Neuronal stem cell (in vitro differentiated cells): ENCODE measurements at regions not wholly inside any gene's neighbourhood (a gene's known extent, or its start where the extent isn't known, plus 50 kb on each side); places are given as distances from the start of the nearest gene placed in this dataset.

Source experiments
- DNase-seq: peaks from one replicate; pipeline ENCODE4 v3.0.0-alpha.2; 2013; ENCODE audit warnings: low spot score
- H2AFZ ChIP-seq: one replicate; pipeline ENCODE4 v1.6.1; 2013; ENCODE audit warnings: mild to moderate bottlenecking, low read length, inconsistent platforms
- H2AK5ac ChIP-seq: 2 replicates; pipeline ENCODE4 v1.6.1; 2013; ENCODE audit warnings: low read depth, mild to moderate bottlenecking, inconsistent platforms, low read length, moderate library complexity, mixed read lengths
- H2BK120ac ChIP-seq: 2 replicates; pipeline ENCODE4 v1.6.1; 2013; ENCODE audit warnings: low read depth, mild to moderate bottlenecking, inconsistent platforms, low read length, moderate library complexity, mixed read lengths
- H2BK12ac ChIP-seq: one replicate; pipeline ENCODE4 v1.6.1; 2013; ENCODE audit warnings: low read length, inconsistent platforms
- H2BK15ac ChIP-seq: 2 replicates; pipeline ENCODE4 v1.6.1; 2013; ENCODE audit warnings: mild to moderate bottlenecking, low read length, inconsistent platforms, mixed read lengths
- H2BK5ac ChIP-seq: one replicate; pipeline ENCODE4 v1.6.1; 2013; ENCODE audit warnings: inconsistent platforms, mild to moderate bottlenecking, low read length, moderate library complexity
- H3K14ac ChIP-seq: one replicate; pipeline ENCODE4 v1.6.1; 2013; ENCODE audit warnings: low read length, inconsistent platforms
- H3K18ac ChIP-seq: 2 replicates; pipeline ENCODE4 v1.6.1; 2013; ENCODE audit warnings: low read length, inconsistent platforms
- H3K23ac ChIP-seq: 2 replicates; pipeline ENCODE4 v1.6.1; 2013; ENCODE audit warnings: low read depth, mild to moderate bottlenecking, mixed read lengths, low read length, inconsistent platforms; ENCODE audit not compliant: poor library complexity
- H3K27ac ChIP-seq: replicated peaks from 3 replicates; pipeline ENCODE4 v1.5.1; 2013; ENCODE audit warnings: low read length, inconsistent platforms
- H3K27me3 ChIP-seq, 3 experiments: 2 replicates each; pipeline ENCODE4 v1.6.1; 2013; ENCODE audit warnings: low read length in 3 of 3, mild to moderate bottlenecking in 2 of 3, inconsistent platforms in 1 of 3, low read depth in 1 of 3, mixed read lengths in 1 of 3, moderate library complexity in 1 of 3; ENCODE audit not compliant: control insufficient read depth in 3 of 3, insufficient read depth in 3 of 3
- H3K36me3 ChIP-seq, 2 donors: replicated peaks in 1 of 2; 2 replicates each; pipeline ENCODE4 v1.6.1; 2013; ENCODE audit warnings: low read length in 2 of 2; ENCODE audit not compliant: control insufficient read depth in 2 of 2, insufficient read depth in 2 of 2
- H3K4ac ChIP-seq: 2 replicates; pipeline ENCODE4 v1.6.1; 2013; ENCODE audit warnings: inconsistent platforms, mild to moderate bottlenecking, low read length, moderate library complexity
- H3K4me1 ChIP-seq, 2 donors: 1 replicate in 1 of 2; 2 replicates in 1 of 2; pipeline ENCODE4 v1.6.1; 2013; ENCODE audit warnings: low read length in 2 of 2, low read depth in 1 of 2; ENCODE audit not compliant: control insufficient read depth in 2 of 2, insufficient read depth in 1 of 2
- H3K4me2 ChIP-seq: one replicate; pipeline ENCODE4 v1.6.1; 2013; ENCODE audit warnings: mild to moderate bottlenecking, low read length, inconsistent platforms; ENCODE audit not compliant: insufficient read depth, poor library complexity, severe bottlenecking
- H3K4me3 ChIP-seq, 2 donors: 2 replicates each; pipeline ENCODE4 v1.5.1; 2013; ENCODE audit warnings: low read length in 2 of 2, mild to moderate bottlenecking in 2 of 2, inconsistent platforms in 1 of 2, moderate library complexity in 1 of 2
- H3K79me1 ChIP-seq: one replicate; pipeline ENCODE4 v1.6.1; 2013; ENCODE audit warnings: low read depth, mild to moderate bottlenecking, inconsistent platforms, low read length, moderate library complexity
- H3K9ac ChIP-seq: one replicate; pipeline ENCODE4 v1.6.1; 2013; ENCODE audit warnings: mild to moderate bottlenecking, low read depth, low read length, inconsistent platforms; ENCODE audit not compliant: poor library complexity
- H3K9me3 ChIP-seq, 2 donors: replicated peaks in 1 of 2; 2 replicates each; pipeline versions ENCODE3 to v1.6.1; 2013; ENCODE audit warnings: low read length in 2 of 2, mild to moderate bottlenecking in 2 of 2, inconsistent platforms in 1 of 2, low read depth in 1 of 2, mixed read lengths in 1 of 2, moderate library complexity in 1 of 2; ENCODE audit not compliant: control insufficient read depth in 2 of 2, insufficient read depth in 1 of 2
- H4K8ac ChIP-seq: one replicate; pipeline ENCODE4 v1.6.1; 2013; ENCODE audit warnings: low read depth, mild to moderate bottlenecking, inconsistent platforms, low read length, moderate library complexity
- H4K91ac ChIP-seq: one replicate; pipeline ENCODE4 v1.6.1; 2013; ENCODE audit warnings: low read length, low read depth, mild to moderate bottlenecking, inconsistent platforms; ENCODE audit not compliant: poor library complexity
- WGBS, 2 donors: extraction: QIAGEN DNeasy Blood & Tissue Kit; methylation state at CpG; one replicate each; pipeline ENCODE4 v1.1.7; 2013; ENCODE audit warnings: missing lambda C conversion rate in 2 of 2, mixed read lengths in 1 of 2; ENCODE audit not compliant: insufficient read length in 2 of 2, insufficient replicate concordance in 1 of 2; ENCODE audit errors: extremely low coverage in 2 of 2; 5-methylcytosine and 5-hydroxymethylcytosine counted together

DNA sequence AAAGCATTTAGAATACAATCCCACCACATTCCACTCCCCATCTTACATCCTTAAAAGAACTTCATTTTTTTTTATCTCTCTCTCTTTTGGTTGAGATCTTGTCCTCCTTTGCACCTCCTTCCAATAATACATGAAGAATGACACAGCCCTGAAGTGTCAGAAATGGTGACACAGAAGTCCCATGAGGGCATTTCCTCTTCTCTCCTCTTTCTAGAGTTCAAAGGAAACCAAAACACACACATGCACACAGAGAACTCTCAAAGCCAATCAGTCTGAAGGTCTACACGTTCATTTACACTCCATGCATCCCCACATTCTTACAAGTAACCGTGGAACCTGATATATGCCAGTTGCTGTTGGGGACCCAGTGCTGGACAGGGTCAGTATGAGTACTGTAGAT lies 450.7 kb downstream of the HNRNPD start:
- Histone ChIP-seq H3K36me3 (no peaks in the 10 kb centered on the region), H4K91ac (no peak overlapping the region), H3K4me1 (peaks cover 0 to 3% of the 10 kb centered on the region in 2 donors), H3K9ac (no peak overlapping the region), H2BK15ac (no peak overlapping the region), H3K79me1 (no peaks in the 10 kb centered on the region), H3K23ac (no peak overlapping the region), H2AK5ac (no peak overlapping the region), H3K27ac (no peak overlapping the region), H4K8ac (no peak overlapping the region), H3K18ac (no peak overlapping the region), H2BK120ac (no peak overlapping the region), H3K9me3 (no peaks in the 10 kb centered on the region), H2BK5ac (no peak overlapping the region), H3K4me3 (no peak overlapping the region), H3K4me2 (no peak overlapping the region), H2BK12ac (no peak overlapping the region), H3K14ac (no peak overlapping the region), H3K4ac (no peak overlapping the region), H3K27me3 (no peaks in the 10 kb centered on the region), H2AFZ (no peak overlapping the region)
- DNase-seq = no peak
- no CpG with 5 or more reads among the region's 2 CpGs for WGBS, 2 donors

DNA sequence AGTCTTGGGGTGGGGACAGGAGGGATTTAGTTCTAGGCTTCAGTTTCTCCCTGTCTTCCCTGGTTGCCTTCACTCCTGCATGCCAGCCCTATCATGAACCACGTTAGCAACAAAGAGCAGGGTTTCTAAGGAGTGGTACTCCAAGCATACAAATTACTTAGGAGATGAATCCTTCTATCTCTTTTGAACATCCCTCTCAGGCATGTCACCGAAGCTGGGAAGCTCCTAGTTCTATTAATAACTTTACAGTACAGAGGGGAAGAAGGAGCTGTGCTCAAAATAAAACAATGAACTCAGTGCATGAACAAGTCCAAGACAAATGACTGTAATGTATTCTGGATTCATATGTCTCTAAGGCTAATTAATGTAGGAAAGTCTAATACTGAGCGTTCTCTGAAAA lies 450.6 kb upstream of the RASGEF1B start:
- no peak overlapping the region for H3K18ac ChIP-seq
- no peak overlapping the region for H2AFZ ChIP-seq
- H4K91ac ChIP-seq = no peak overlapping the region
- no peaks in the 10 kb centered on the region for H3K36me3 ChIP-seq
- no peaks in the 10 kb centered on the region for H3K9me3 ChIP-seq
- no peak overlapping the region for H2BK5ac ChIP-seq
- no peak overlapping the region for H3K4me3 ChIP-seq
- no peak overlapping the region for H3K9ac ChIP-seq
- no peak overlapping the region for H4K8ac ChIP-seq
- H2BK15ac ChIP-seq = no peak overlapping the region
- H3K79me1 ChIP-seq = no peaks in the 10 kb centered on the region
- no peak overlapping the region for H3K4ac ChIP-seq
- DNase-seq = no peak
- H2BK12ac ChIP-seq = no peak overlapping the region
- no CpG with 5 or more reads among the region's 3 CpGs for WGBS, 2 donors
- H2AK5ac ChIP-seq = no peak overlapping the region
- H2BK120ac ChIP-seq = no peak overlapping the region
- H3K14ac ChIP-seq = no peak overlapping the region
- H3K4me2 ChIP-seq = no peak overlapping the region
- no peak overlapping the region for H3K23ac ChIP-seq
- H3K27me3 ChIP-seq = no peaks in the 10 kb centered on the region
- H3K4me1 ChIP-seq = peaks cover 0 to 3% of the 10 kb centered on the region in 2 donors
- H3K27ac ChIP-seq = no peak overlapping the region

DNA sequence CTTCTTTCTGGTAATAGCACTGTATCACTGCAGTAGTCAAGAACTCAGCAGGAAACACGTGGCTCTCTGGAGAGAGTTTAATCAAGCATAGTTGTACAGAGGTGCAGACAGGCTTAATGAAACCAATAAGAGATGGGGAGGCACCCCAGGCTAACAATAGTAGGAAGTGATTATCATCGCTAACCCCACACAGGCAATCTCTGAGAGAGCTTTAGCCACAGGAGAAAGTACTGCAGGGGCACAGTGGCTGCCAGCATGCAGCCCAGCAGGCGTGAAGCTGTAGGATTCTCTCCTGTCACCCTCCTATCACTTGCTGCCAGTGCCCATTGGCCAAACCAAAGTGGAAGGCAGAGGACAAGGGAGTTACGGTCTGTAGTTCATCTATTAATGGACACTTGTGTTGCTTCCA lies 450.0 kb upstream of the RASGEF1B start:
- Histone ChIP-seq H3K18ac (peak overlapping the region; percentile 4), H3K9ac (no peak overlapping the region), H3K79me1 (no peaks in the 10 kb centered on the region), H3K36me3 (no peaks in the 10 kb centered on the region), H4K91ac (no peak overlapping the region), H3K4me3 (no peak overlapping the region), H2BK15ac (no peak overlapping the region), H2BK120ac (no peak overlapping the region), H3K14ac (no peak overlapping the region), H2BK5ac (no peak overlapping the region), H4K8ac (no peak overlapping the region), H2BK12ac (no peak overlapping the region), H3K9me3 (no peaks in the 10 kb centered on the region), H3K4me1 (peaks cover 0 to 3% of the 10 kb centered on the region in 2 donors), H3K4me2 (no peak overlapping the region), H2AFZ (no peak overlapping the region), H3K27me3 (no peaks in the 10 kb centered on the region), H2AK5ac (no peak overlapping the region), H3K23ac (no peak overlapping the region), H3K4ac (no peak overlapping the region), H3K27ac (no peak overlapping the region)
- WGBS, 2 donors = no CpG with 5 or more reads among the region's 4 CpGs
- no peak for DNase-seq

DNA sequence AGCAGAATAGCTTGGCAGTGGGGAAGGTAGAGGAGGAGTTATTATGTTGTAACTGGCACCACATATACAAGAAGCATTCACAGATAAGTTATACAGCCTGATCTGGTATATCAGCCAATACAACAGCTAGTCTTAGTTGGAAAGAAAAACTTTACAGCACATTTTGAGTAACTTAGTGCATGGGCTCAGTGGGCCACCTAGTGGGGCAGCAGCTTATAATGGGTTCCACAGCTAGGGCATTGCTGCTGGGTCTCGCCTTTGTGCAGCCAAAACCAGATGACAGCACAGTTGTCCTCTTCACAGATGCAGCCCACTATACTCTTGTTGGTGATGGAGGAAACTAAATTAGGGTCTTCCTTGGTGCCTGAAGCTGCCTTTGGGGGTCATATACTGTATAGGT lies 448.1 kb upstream of the RASGEF1B start:
- Histone ChIP-seq H3K27ac (no peak overlapping the region), H3K36me3 (no peaks in the 10 kb centered on the region), H2BK12ac (no peak overlapping the region), H2AK5ac (no peak overlapping the region), H3K14ac (no peak overlapping the region), H3K4ac (no peak overlapping the region), H3K18ac (no peak overlapping the region), H3K23ac (no peak overlapping the region), H2BK15ac (no peak overlapping the region), H4K8ac (no peak overlapping the region), H4K91ac (no peak overlapping the region), H3K9me3 (no peaks in the 10 kb centered on the region), H2BK5ac (no peak overlapping the region), H3K4me3 (no peak overlapping the region), H3K27me3 (no peaks in the 10 kb centered on the region), H2AFZ (no peak overlapping the region), H3K9ac (no peak overlapping the region), H3K79me1 (no peaks in the 10 kb centered on the region), H2BK120ac (no peak overlapping the region), H3K4me2 (no peak overlapping the region), H3K4me1 (peaks cover 0 to 3% of the 10 kb centered on the region in 2 donors)
- WGBS, 2 donors = no CpG with 5 or more reads among the region's 1 CpG
- DNase-seq = no peak
